K562 (cell line): ENCODE measurements at regions not wholly inside any gene's neighbourhood (a gene's known extent, or its start where the extent isn't known, plus 50 kb on each side); places are given as distances from the start of the nearest gene placed in this dataset.

Experiments
- ATAC-seq: fragments of 200-7000 bp; cut with Tn5 transposase; 3 replicates; pipeline ENCODE4 v1.9.1; 2020; ENCODE audit warnings: moderate library complexity
- BruUV-seq: library from RNA; stranded (reverse); fragments of 400-500 nt; replicated peaks from 2 replicates; lab custom pipeline; 2021; lab: Mats Ljungman, UMichigan
- CTCF ChIA-PET: fragments of 300-600 bp; formaldehyde crosslinking; extraction: SDS; loops from one replicate; lab custom pipeline; 2021; ENCODE audit warnings: low intra/inter-chr PET ratio; lab: Yijun Ruan, JAX
- POLR2A ChIA-PET: fragments of 300-600, 350-650 bp; sonication (Branson Sonifier 250); formaldehyde crosslinking; extraction: SDS; loops from one replicate; lab custom pipeline; 2021; ENCODE audit warnings: antibody characterized with exemption, inconsistent platforms; lab: Yijun Ruan, JAX
- DNase-seq, 4 experiments: peaks; one replicate each; pipeline versions ENCODE4 v3.0.0 to v3.0.0-alpha.2; 2011 to 2018; ENCODE audit warnings: low spot score in 3 of 4, mixed read lengths in 3 of 4; ENCODE audit errors: extremely low read depth in 1 of 4
- FAIRE-seq: peaks from 2 replicates; lab custom pipeline; 2011; peaks lifted over from hg19 to GRCh38; lab: Jason Lieb, UNC
- H2AFZ ChIP-seq: 2 replicates; pipeline ENCODE4 v1.6.0; 2011; ENCODE audit warnings: low read depth, low read length, control low read depth, inconsistent platforms
- H3K27ac ChIP-seq: fragments of 200-600 bp; 3 replicates; pipeline ENCODE4 v1.8.0; 2011; ENCODE audit warnings: low read depth, mild to moderate bottlenecking, control low read depth, inconsistent platforms, low read length, moderate library complexity, mixed read lengths; ENCODE audit errors: extremely low read depth
- H3K27me3 ChIP-seq, 2 experiments: fragments of 300-600 bp in 1 of 2; 2 replicates in 1 of 2; 3 replicates in 1 of 2; pipeline versions ENCODE4 v1.6.0 to v1.8.0; 2011; ENCODE audit warnings: inconsistent platforms in 2 of 2, low read length in 2 of 2, mild to moderate bottlenecking in 1 of 2, mixed read lengths in 1 of 2, moderate library complexity in 1 of 2; ENCODE audit not compliant: control insufficient read depth in 2 of 2, insufficient read depth in 2 of 2
- H3K36me3 ChIP-seq: fragments of 300-600 bp; 3 replicates; pipeline ENCODE4 v1.8.0; 2011; ENCODE audit warnings: mild to moderate bottlenecking, low read length, inconsistent platforms; ENCODE audit not compliant: control insufficient read depth, insufficient read depth
- H3K4me1 ChIP-seq, 2 experiments: fragments of 200-600 bp in 1 of 2; replicated peaks in 1 of 2; 2 replicates in 1 of 2; 3 replicates in 1 of 2; pipeline versions ENCODE4 v1.5.1 to v1.8.0; 2011; ENCODE audit warnings: inconsistent platforms in 2 of 2, low read length in 2 of 2, mild to moderate bottlenecking in 1 of 2, mixed read lengths in 1 of 2, moderate library complexity in 1 of 2; ENCODE audit not compliant: control insufficient read depth in 2 of 2, insufficient read depth in 2 of 2
- H3K4me2 ChIP-seq: 2 replicates; pipeline ENCODE4 v1.6.1; 2011; ENCODE audit warnings: low read length, control low read depth, inconsistent platforms, mixed read lengths; ENCODE audit not compliant: insufficient read depth
- H3K4me3 ChIP-seq: fragments of 200-600 bp; sonication (generic), shearing (Covaris generic); 2 replicates; pipeline ENCODE4 v1.5.1; 2016; ENCODE audit warnings: control low read depth, inconsistent platforms
- H3K79me2 ChIP-seq: fragments of 200-600 bp; 3 replicates; pipeline ENCODE4 v1.8.0; 2011; ENCODE audit warnings: low read length, inconsistent platforms; ENCODE audit not compliant: control insufficient read depth, insufficient read depth
- H3K9ac ChIP-seq, 2 experiments: 2 replicates each; pipeline versions ENCODE4 v1.6.0 to v1.6.1; 2011; ENCODE audit warnings: low read depth in 2 of 2, low read length in 2 of 2, control low read depth in 1 of 2, inconsistent platforms in 1 of 2, mild to moderate bottlenecking in 1 of 2, mixed read lengths in 1 of 2; ENCODE audit not compliant: insufficient read depth in 1 of 2
- H3K9me1 ChIP-seq: one replicate; pipeline ENCODE4 v1.6.0; 2011; ENCODE audit warnings: inconsistent platforms, mild to moderate bottlenecking, low read length, moderate library complexity; ENCODE audit not compliant: control insufficient read depth, insufficient read depth
- H3K9me3 ChIP-seq: replicated peaks from 2 replicates; pipeline ENCODE4 v1.5.1; 2011; ENCODE audit warnings: low read depth, low read length, inconsistent platforms; ENCODE audit not compliant: control insufficient read depth, insufficient read depth
- H4K20me1 ChIP-seq: replicated peaks from 2 replicates; pipeline ENCODE4 v1.6.1; 2011; ENCODE audit warnings: low read length, inconsistent platforms, mixed read lengths; ENCODE audit not compliant: control insufficient read depth, insufficient read depth
- ASH1L ChIP-seq: fragments of 450-650 bp; IDR thresholded peaks from 2 replicates; pipeline ENCODE4 v1.6.1; 2018; ENCODE audit warnings: borderline replicate concordance, mild to moderate bottlenecking, low read depth; ENCODE audit not compliant: partially characterized antibody
- CHD4 ChIP-seq: fragments of 200-600 bp; sonication (generic); IDR thresholded peaks from 3 replicates; pipeline ENCODE4 v1.6.1; 2012; ENCODE audit warnings: low read depth, mild to moderate bottlenecking, mixed read lengths, low read length, inconsistent platforms; ENCODE audit not compliant: insufficient read depth, insufficient replicate concordance, poor library complexity, severe bottlenecking
- MYC ChIP-seq, 2 experiments: fragments of 250-450 bp in 1 of 2; sonication (Bioruptor Pico) in 1 of 2; IDR thresholded peaks; 2 replicates each; pipeline versions ENCODE4 v1.5.1 to v1.6.1; 2012 to 2021; ENCODE audit warnings: low read depth in 2 of 2, borderline replicate concordance in 1 of 2, improper control_type of control experiment in 1 of 2, low read length in 1 of 2, mild to moderate bottlenecking in 1 of 2, moderate library complexity in 1 of 2
- NCOA1 ChIP-seq: fragments of 450-650 bp; IDR thresholded peaks from 2 replicates; pipeline ENCODE4 v1.6.1; 2016; ENCODE audit warnings: low read depth
- PHB ChIP-seq: fragments of 250-450 bp; sonication (Bioruptor Pico); IDR thresholded peaks from 2 replicates; pipeline ENCODE4 v1.5.0; 2021
- PHF21A ChIP-seq: fragments of 450-650 bp; IDR thresholded peaks from 2 replicates; pipeline ENCODE4 v1.6.1; 2017; ENCODE audit warnings: low read depth, borderline replicate concordance
- SREBF2 ChIP-seq: sonication (generic); formaldehyde crosslinking; IDR thresholded peaks from 2 replicates; pipeline ENCODE4 v1.4.0; 2020; ENCODE audit warnings: mild to moderate bottlenecking, missing genetic modification reagents
- TAF1 ChIP-seq: IDR thresholded peaks from 2 replicates; pipeline ENCODE4 v1.6.1; 2011; ENCODE audit warnings: mild to moderate bottlenecking, low read length, moderate library complexity; ENCODE audit not compliant: insufficient read depth, control insufficient read depth, severe bottlenecking; ENCODE audit errors: extremely low read depth
- TOE1 ChIP-seq, 2 experiments: fragments of 450-650 bp in 1 of 2; sonication (generic) in 1 of 2; formaldehyde crosslinking in 1 of 2; IDR thresholded peaks; 2 replicates each; pipeline versions ENCODE4 v1.7.1 to v1.8.0; 2016 to 2022; ENCODE audit warnings: borderline replicate concordance in 2 of 2, mild to moderate bottlenecking in 2 of 2, antibody characterized with exemption in 1 of 2, inconsistent platforms in 1 of 2, low read depth in 1 of 2, missing genetic modification reagents in 1 of 2, moderate library complexity in 1 of 2
- WGBS: fragments of 100-300 bp; shearing (Covaris generic); methylation state at CpG from one replicate; pipeline ENCODE4 v1.1.6; 2016; ENCODE audit warnings: low coverage, mixed read lengths; ENCODE audit not compliant: insufficient coverage; ENCODE audit errors: missing lambda C conversion rate; 5-methylcytosine and 5-hydroxymethylcytosine counted together
- in situ Hi-C: fragments of 300-500 bp; cut with MboI; formaldehyde crosslinking; loops from 4 replicates; pipeline ENCODE4 v1.15.0; 2018; ENCODE audit warnings: inconsistent platforms, mixed read lengths
- intact Hi-C: fragments of 100-400 bp; cut with micrococcal nuclease; formaldehyde crosslinking; loops from 2 replicates; pipeline ENCODE4 v1.14.2; 2022
- TF ChIP-seq, protein P1 (sequence below): fragments of 450-650 bp; formaldehyde crosslinking; IDR thresholded peaks from 2 replicates; pipeline ENCODE4 v1.4.0; 2020; ENCODE audit warnings: mild to moderate bottlenecking, mixed read lengths
- TF ChIP-seq, protein P2 (sequence below): fragments of 450-650 bp; IDR thresholded peaks from 2 replicates; pipeline ENCODE4 v1.6.1; 2016; ENCODE audit warnings: low read depth, mild to moderate bottlenecking, moderate library complexity

DNA sequence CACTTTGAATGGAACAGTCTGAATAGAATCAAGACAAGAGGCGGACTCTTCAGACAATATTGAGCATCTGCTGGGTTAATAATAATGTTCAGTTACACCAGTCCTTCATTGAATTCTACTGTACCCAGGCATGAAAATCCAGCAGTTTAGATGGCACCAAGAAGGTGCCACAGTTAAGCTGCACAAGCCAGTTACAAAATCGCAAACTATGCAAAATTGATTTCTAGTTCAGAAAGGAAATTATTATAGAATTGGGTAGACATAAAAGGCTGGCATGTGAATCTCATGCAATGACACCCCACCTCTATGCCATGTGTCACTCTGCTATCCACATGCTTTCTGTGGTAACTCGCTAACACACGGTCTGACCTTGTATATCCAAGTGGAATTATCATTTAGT lies 105.8 kb upstream of the VCX3A start (continued):
- TF ChIP-seq NCOA1 (no peak), PHF21A (no peak), TOE1 (IDR thresholded peaks at IDR 0.05; ENCODE audit: borderline replicate concordance) (no peak), TOE1 (CRISPR knock-in tag; IDR thresholded peaks at IDR 0.05; ENCODE audit: borderline replicate concordance, low read depth) (no peak)
- TF ChIP-seq, protein P1, sequence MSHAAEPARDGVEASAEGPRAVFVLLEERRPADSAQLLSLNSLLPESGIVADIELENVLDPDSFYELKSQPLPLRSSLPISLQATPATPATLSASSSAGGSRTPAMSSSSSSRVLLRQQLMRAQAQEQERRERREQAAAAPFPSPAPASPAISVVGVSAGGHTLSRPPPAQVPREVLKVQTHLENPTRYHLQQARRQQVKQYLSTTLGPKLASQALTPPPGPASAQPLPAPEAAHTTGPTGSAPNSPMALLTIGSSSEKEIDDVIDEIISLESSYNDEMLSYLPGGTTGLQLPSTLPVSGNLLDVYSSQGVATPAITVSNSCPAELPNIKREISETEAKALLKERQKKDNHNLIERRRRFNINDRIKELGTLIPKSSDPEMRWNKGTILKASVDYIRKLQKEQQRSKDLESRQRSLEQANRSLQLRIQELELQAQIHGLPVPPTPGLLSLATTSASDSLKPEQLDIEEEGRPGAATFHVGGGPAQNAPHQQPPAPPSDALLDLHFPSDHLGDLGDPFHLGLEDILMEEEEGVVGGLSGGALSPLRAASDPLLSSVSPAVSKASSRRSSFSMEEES (CRISPR knock-in tag): no peak

DNA sequence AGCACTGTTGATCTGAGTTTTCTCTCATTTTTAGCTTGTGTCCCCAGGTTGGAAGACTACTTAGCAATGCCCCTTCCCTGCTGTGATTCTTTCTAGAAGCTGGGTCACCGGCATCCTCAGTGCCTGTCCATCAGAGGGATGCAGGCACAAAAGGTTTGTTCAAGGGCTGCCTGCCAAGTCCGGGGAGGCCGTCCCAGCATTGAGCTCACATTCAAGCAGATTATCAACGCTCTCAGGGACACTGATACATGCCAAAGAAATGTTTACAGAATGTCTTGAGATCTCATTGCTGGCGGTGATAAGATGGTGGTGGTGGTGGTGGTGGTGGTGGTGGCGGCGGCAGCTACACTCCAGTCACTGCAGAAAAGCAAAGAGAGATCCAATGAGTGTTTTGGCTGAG lies 79.6 kb upstream of the VCX3A start:
- no peaks in the 10 kb centered on the region for H3K4me1 ChIP-seq
- H3K36me3 ChIP-seq: no peaks in the 10 kb centered on the region
- H3K27ac ChIP-seq: no peak overlapping the region
- H3K9me1 ChIP-seq: no peaks in the 10 kb centered on the region
- FAIRE-seq (no peak), ATAC-seq (no peak), DNase-seq (no peak)
- no TSS peak for BruUV-seq
- CTCF ChIA-PET: no interaction called here
- POLR2A ChIA-PET: no interaction called here
- no peak overlapping the region for H3K4me2 ChIP-seq
- H3K9ac ChIP-seq: no peak overlapping the region
- intact Hi-C loops: no loop called here
- no peak overlapping the region for H2AFZ ChIP-seq
- H3K79me2 ChIP-seq: no peaks in the 10 kb centered on the region
- TF ChIP-seq PHB (no peak), SREBF2 (CRISPR knock-in tag) (no peak), CHD4 (no peak), MYC (IDR thresholded peaks at IDR 0.05; ENCODE audit: low read depth, low read length) (no peak), MYC (CRISPR knock-in tag; IDR thresholded peaks at IDR 0.05; ENCODE audit: borderline replicate concordance, low read depth) (no peak), ASH1L (no peak), TAF1 (no peak)
- TF ChIP-seq, protein P2, sequence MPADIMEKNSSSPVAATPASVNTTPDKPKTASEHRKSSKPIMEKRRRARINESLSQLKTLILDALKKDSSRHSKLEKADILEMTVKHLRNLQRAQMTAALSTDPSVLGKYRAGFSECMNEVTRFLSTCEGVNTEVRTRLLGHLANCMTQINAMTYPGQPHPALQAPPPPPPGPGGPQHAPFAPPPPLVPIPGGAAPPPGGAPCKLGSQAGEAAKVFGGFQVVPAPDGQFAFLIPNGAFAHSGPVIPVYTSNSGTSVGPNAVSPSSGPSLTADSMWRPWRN: no peak
- H3K27me3 ChIP-seq: no peaks in the 10 kb centered on the region
- no peaks in the 10 kb centered on the region for H3K9me3 ChIP-seq
- H3K4me3 ChIP-seq: no peak overlapping the region
- H4K20me1 ChIP-seq: no peaks in the 10 kb centered on the region
- in situ Hi-C loops: no loop called here
- 2% methylated on average over 5 of the region's 7 CpGs for WGBS
